ENCODE measurements at regions not wholly inside any gene's neighbourhood (a gene's known extent, or its start where the extent isn't known, plus 50 kb on each side); places are given as distances from the start of the nearest gene placed in this dataset.

DNA sequence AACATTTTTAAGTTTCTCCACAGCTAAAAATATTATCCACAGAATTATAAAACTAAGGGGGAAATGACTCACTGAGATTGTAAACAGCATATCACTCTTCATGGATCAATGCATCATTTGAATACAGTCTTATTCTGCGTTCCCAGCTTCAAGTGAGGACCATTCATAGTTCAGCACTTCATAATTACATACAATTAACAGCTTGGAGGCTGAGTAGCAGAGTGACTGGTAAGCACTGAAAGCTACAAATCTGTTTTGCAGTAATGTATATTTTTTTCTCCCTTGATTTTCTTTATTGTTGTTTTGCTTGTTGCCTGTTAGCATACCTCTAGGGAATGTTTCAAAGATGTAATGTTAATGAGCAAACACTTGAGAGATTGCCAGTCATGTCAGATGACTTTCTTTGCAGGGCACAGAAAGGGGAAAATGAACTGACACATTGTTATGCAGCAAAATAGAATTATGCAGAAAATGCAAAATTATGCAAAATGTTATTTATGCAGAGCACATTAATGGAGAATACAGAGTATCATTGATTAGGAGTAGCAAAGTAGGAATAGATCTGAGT lies 138.6 kb downstream of the RPS29 start:
- Mint-ChIP-seq H3K4me1 (ENCODE audit: unreplicated experiment) (no peaks in the 10 kb centered on the region), H3K27ac (ENCODE audit: unreplicated experiment) (no peak overlapping the region), H3K27me3 (ENCODE audit: unreplicated experiment) (peaks cover 4% of the 10 kb centered on the region), H3K9me3 (ENCODE audit: unreplicated experiment) (no peaks in the 10 kb centered on the region), H3K4me3 (ENCODE audit: unreplicated experiment) (no peak overlapping the region), H3K36me3 (ENCODE audit: low read depth, unreplicated experiment) (no peaks in the 10 kb centered on the region)
- DNase-seq (ENCODE audit: low spot score) = no peak
- TF ChIP-seq CTCF (IDR thresholded peaks at IDR 0.05; ENCODE audit: unreplicated experiment) = no peak

- DNase-seq (ENCODE audit: low spot score) = no peak
- TF ChIP-seq CTCF (IDR thresholded peaks at IDR 0.05; ENCODE audit: unreplicated experiment) = no peak
- no peak overlapping the region for H3K4me3 Mint-ChIP-seq (ENCODE audit: unreplicated experiment)
- H3K36me3 Mint-ChIP-seq (ENCODE audit: low read depth, unreplicated experiment) = no peaks in the 10 kb centered on the region
- H3K27ac Mint-ChIP-seq (ENCODE audit: unreplicated experiment) = no peak overlapping the region
- no peaks in the 10 kb centered on the region for H3K4me1 Mint-ChIP-seq (ENCODE audit: unreplicated experiment)
- no peaks in the 10 kb centered on the region for H3K9me3 Mint-ChIP-seq (ENCODE audit: unreplicated experiment)
- peaks cover 4% of the 10 kb centered on the region for H3K27me3 Mint-ChIP-seq (ENCODE audit: unreplicated experiment)
Observed at GRCh38 chr14:49446801-49447200, 139.4 kb downstream of the RPS29 start.

DNA sequence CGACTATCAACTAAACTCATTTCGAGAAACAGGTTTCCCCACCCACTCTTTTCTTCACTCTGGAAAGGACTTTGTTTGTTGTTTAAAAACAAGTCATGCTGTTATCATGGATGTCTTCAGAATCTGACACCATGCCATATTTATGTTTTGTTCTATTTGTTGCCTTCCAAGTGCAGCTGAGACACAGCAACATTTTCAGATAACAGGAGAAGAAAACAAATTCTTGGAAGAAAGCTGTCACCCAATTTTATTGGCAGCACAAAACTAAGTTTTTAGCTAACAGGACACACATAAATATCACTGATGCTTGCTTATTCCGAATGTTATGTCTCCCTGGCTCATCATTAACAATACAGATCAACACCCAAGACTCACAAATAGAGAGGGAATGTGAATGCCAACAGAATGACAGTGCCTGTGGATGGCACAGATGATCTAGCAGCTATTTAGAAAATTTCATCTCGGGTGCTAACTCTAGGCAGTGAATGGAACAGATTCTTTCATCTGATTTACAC lies 147.9 kb downstream of the RPS29 start:
- no peak overlapping the region for H3K27ac Mint-ChIP-seq (ENCODE audit: unreplicated experiment)
- no peaks in the 10 kb centered on the region for H3K27me3 Mint-ChIP-seq (ENCODE audit: unreplicated experiment)
- no peaks in the 10 kb centered on the region for H3K9me3 Mint-ChIP-seq (ENCODE audit: unreplicated experiment)
- TF ChIP-seq CTCF (IDR thresholded peaks at IDR 0.05; ENCODE audit: unreplicated experiment) = no peak
- no peaks in the 10 kb centered on the region for H3K36me3 Mint-ChIP-seq (ENCODE audit: low read depth, unreplicated experiment)
- no peak overlapping the region for H3K4me3 Mint-ChIP-seq (ENCODE audit: unreplicated experiment)
- no peaks in the 10 kb centered on the region for H3K4me1 Mint-ChIP-seq (ENCODE audit: unreplicated experiment)
- DNase-seq (ENCODE audit: low spot score) = no peak

DNA sequence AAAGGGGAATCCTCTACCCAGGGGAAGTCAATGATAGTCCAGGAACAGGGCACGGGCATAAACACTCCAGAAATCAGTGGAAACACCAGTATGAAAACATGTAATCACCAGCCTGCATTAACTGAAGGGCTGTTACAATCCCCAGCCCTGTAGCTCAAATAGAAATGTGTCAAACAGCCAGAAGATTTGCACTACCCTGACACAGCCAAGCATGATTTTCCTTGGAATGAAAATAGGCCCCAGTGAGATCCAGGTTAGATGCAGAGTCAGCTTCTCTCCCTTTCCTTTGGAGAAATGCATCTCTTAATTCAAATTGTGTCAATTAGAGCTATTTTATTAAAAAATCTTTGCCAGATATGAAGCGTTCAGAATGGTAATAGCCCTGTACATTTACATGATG lies 158.1 kb downstream of the RPS29 start:
- no peak overlapping the region for H3K27ac Mint-ChIP-seq (ENCODE audit: unreplicated experiment)
- no peak overlapping the region for H3K4me3 Mint-ChIP-seq (ENCODE audit: unreplicated experiment)
- no peak for TF ChIP-seq CTCF (IDR thresholded peaks at IDR 0.05; ENCODE audit: unreplicated experiment)
- peaks cover 2% of the 10 kb centered on the region for H3K27me3 Mint-ChIP-seq (ENCODE audit: unreplicated experiment)
- H3K9me3 Mint-ChIP-seq (ENCODE audit: unreplicated experiment) = peaks cover 6% of the 10 kb centered on the region
- no peaks in the 10 kb centered on the region for H3K4me1 Mint-ChIP-seq (ENCODE audit: unreplicated experiment)
- H3K36me3 Mint-ChIP-seq (ENCODE audit: low read depth, unreplicated experiment) = no peaks in the 10 kb centered on the region
- no peak for DNase-seq (ENCODE audit: low spot score)

- H3K36me3 Mint-ChIP-seq (ENCODE audit: low read depth, unreplicated experiment) = no peaks in the 10 kb centered on the region
- peaks cover 2% of the 10 kb centered on the region for H3K27me3 Mint-ChIP-seq (ENCODE audit: unreplicated experiment)
- no peaks in the 10 kb centered on the region for H3K4me1 Mint-ChIP-seq (ENCODE audit: unreplicated experiment)
- H3K9me3 Mint-ChIP-seq (ENCODE audit: unreplicated experiment) = peaks cover under 1% of the 10 kb centered on the region
- no peak overlapping the region for H3K4me3 Mint-ChIP-seq (ENCODE audit: unreplicated experiment)
- DNase-seq (ENCODE audit: low spot score) = no peak
- no peak overlapping the region for H3K27ac Mint-ChIP-seq (ENCODE audit: unreplicated experiment)
- no peak for TF ChIP-seq CTCF (IDR thresholded peaks at IDR 0.05; ENCODE audit: unreplicated experiment)
Observed at GRCh38 chr14:49427117-49427516, 159.1 kb downstream of the RPS29 start.

Measured in endothelial cell (in vitro differentiated cells).